DND-41 (cell line): ENCODE measurements at regions not wholly inside any gene's neighbourhood (a gene's known extent, or its start where the extent isn't known, plus 50 kb on each side); places are given as distances from the start of the nearest gene placed in this dataset.

ENCODE experiments used
- ATAC-seq: fragments of 200-7000 bp; cut with Tn5 transposase; 3 replicates; pipeline ENCODE4 v1.9.1; 2021; ENCODE audit warnings: low read depth; ENCODE audit not compliant: insufficient read depth
- DNase-seq: peaks from one replicate; pipeline ENCODE4 v3.0.0-alpha.2; 2020
- H2AFZ ChIP-seq: 2 replicates; pipeline ENCODE4 v1.6.0; 2012; ENCODE audit warnings: low read depth, low read length
- H3K27ac ChIP-seq: 2 replicates; pipeline ENCODE4 v1.5.1; 2012; ENCODE audit warnings: low read length, inconsistent platforms
- H3K27me3 ChIP-seq: fragments of 200-600 bp; sonication (generic); 2 replicates; pipeline ENCODE4 v1.6.0; 2012; ENCODE audit warnings: low read length, mild to moderate bottlenecking, inconsistent platforms; ENCODE audit not compliant: insufficient read depth, poor library complexity
- H3K36me3 ChIP-seq: 2 replicates; pipeline ENCODE4 v1.5.1; 2012; ENCODE audit warnings: low read length, inconsistent platforms; ENCODE audit not compliant: insufficient read depth
- H3K4me1 ChIP-seq: 2 replicates; pipeline ENCODE4 v1.5.1; 2012; ENCODE audit warnings: mild to moderate bottlenecking, low read length; ENCODE audit not compliant: insufficient read depth
- H3K4me2 ChIP-seq: 2 replicates; pipeline ENCODE4 v1.6.0; 2012; ENCODE audit warnings: mild to moderate bottlenecking, moderate library complexity, low read length, inconsistent platforms; ENCODE audit not compliant: insufficient read depth
- H3K4me3 ChIP-seq, 2 experiments: fragments of 200-600 bp in 1 of 2; shearing (Covaris generic) in 1 of 2; 2 replicates each; pipeline ENCODE4 v1.5.1; 2012 to 2016; ENCODE audit warnings: inconsistent platforms in 2 of 2, low read length in 2 of 2, mild to moderate bottlenecking in 2 of 2, low read depth in 1 of 2, moderate library complexity in 1 of 2
- H3K79me2 ChIP-seq: 2 replicates; pipeline ENCODE4 v1.6.0; 2012; ENCODE audit warnings: low read length, inconsistent platforms; ENCODE audit not compliant: insufficient read depth
- H3K9ac ChIP-seq: 2 replicates; pipeline ENCODE4 v1.6.0; 2012; ENCODE audit warnings: low read depth, mild to moderate bottlenecking, inconsistent platforms, low read length, moderate library complexity
- H3K9me3 ChIP-seq: 2 replicates; pipeline ENCODE4 v1.5.1; 2012; ENCODE audit warnings: low read length, moderate library complexity, mild to moderate bottlenecking, inconsistent platforms; ENCODE audit not compliant: insufficient read depth, severe bottlenecking
- H4K20me1 ChIP-seq: 2 replicates; pipeline ENCODE4 v1.6.0; 2012; ENCODE audit warnings: low read length; ENCODE audit not compliant: insufficient read depth
- CTCF ChIP-seq: IDR thresholded peaks from 2 replicates; pipeline ENCODE4 v1.5.1; 2012; ENCODE audit warnings: borderline replicate concordance, low read length, moderate library complexity, mild to moderate bottlenecking; ENCODE audit not compliant: poor library complexity, severe bottlenecking; ENCODE audit errors: extremely low read depth
- EZH2 ChIP-seq: IDR thresholded peaks from 3 replicates; pipeline ENCODE4 v1.6.1; 2012; ENCODE audit warnings: borderline replicate concordance, low read depth, mild to moderate bottlenecking, moderate library complexity, low read length, inconsistent platforms; ENCODE audit not compliant: severe bottlenecking

- H3K79me2 ChIP-seq: no peaks in the 10 kb centered on the region
Measured at GRCh38 chr5:85952680-85953079, 665.1 kb upstream of the COX7C start.

GRCh38 chr5:85967681-85968080, 650.1 kb upstream of the COX7C start:
- no peaks in the 10 kb centered on the region for H3K36me3 ChIP-seq
- no peak overlapping the region for H2AFZ ChIP-seq
- H3K9me3 ChIP-seq: no peaks in the 10 kb centered on the region
- H3K27me3 ChIP-seq: no peaks in the 10 kb centered on the region
- DNase-seq: no peak
- H3K9ac ChIP-seq: no peak overlapping the region
- ATAC-seq: no peak
- no peaks in the 10 kb centered on the region for H3K4me1 ChIP-seq
- H3K79me2 ChIP-seq: no peaks in the 10 kb centered on the region
- no peak overlapping the region for H3K4me2 ChIP-seq
- H3K27ac ChIP-seq: no peak overlapping the region
- no peak for TF ChIP-seq EZH2
- no peak for TF ChIP-seq CTCF
- H4K20me1 ChIP-seq: no peaks in the 10 kb centered on the region
- no peak overlapping the region for H3K4me3 ChIP-seq

More at GRCh38 chr5:85952680-85953079, 665.1 kb upstream of the COX7C start:
- H2AFZ ChIP-seq: no peak overlapping the region
- no peaks in the 10 kb centered on the region for H3K27me3 ChIP-seq
- H3K36me3 ChIP-seq: no peaks in the 10 kb centered on the region
- no peak overlapping the region for H3K4me2 ChIP-seq
- H3K4me3 ChIP-seq: no peak overlapping the region
- H3K9ac ChIP-seq: no peak overlapping the region
- no peak for ATAC-seq
- H3K9me3 ChIP-seq: no peaks in the 10 kb centered on the region
- no peaks in the 10 kb centered on the region for H4K20me1 ChIP-seq
- H3K27ac ChIP-seq: no peak overlapping the region
- no peaks in the 10 kb centered on the region for H3K4me1 ChIP-seq
- DNase-seq: no peak
- no peak for TF ChIP-seq CTCF
- no peak for TF ChIP-seq EZH2

- no peaks in the 10 kb centered on the region for H3K4me1 ChIP-seq
- DNase-seq (no peak), ATAC-seq (no peak)
- no peaks in the 10 kb centered on the region for H3K36me3 ChIP-seq
- no peak overlapping the region for H3K4me3 ChIP-seq
- H3K9me3 ChIP-seq: no peaks in the 10 kb centered on the region
- H3K27me3 ChIP-seq: no peaks in the 10 kb centered on the region
- TF ChIP-seq EZH2: no peak
- no peak for TF ChIP-seq CTCF
- no peaks in the 10 kb centered on the region for H3K79me2 ChIP-seq
- H3K27ac ChIP-seq: no peak overlapping the region
- H3K4me2 ChIP-seq: no peak overlapping the region
- no peak overlapping the region for H2AFZ ChIP-seq
- no peaks in the 10 kb centered on the region for H4K20me1 ChIP-seq
- no peak overlapping the region for H3K9ac ChIP-seq
Measured at GRCh38 chr5:85972539-85972938, 645.2 kb upstream of the COX7C start.

- Histone ChIP-seq H2AFZ (no peak overlapping the region), H3K4me3 (no peak overlapping the region), H3K36me3 (no peaks in the 10 kb centered on the region), H3K4me2 (no peak overlapping the region), H3K27me3 (no peaks in the 10 kb centered on the region), H3K9me3 (no peaks in the 10 kb centered on the region), H3K4me1 (no peaks in the 10 kb centered on the region), H3K9ac (no peak overlapping the region), H4K20me1 (no peaks in the 10 kb centered on the region), H3K79me2 (no peaks in the 10 kb centered on the region), H3K27ac (no peak overlapping the region)
- DNase-seq: no peak
- no peak for ATAC-seq
- TF ChIP-seq EZH2 (no peak), CTCF (no peak)
Measured at GRCh38 chr5:85985167-85985566, 632.6 kb upstream of the COX7C start.
